ENCODE measurements at regions not wholly inside any gene's neighbourhood (a gene's known extent, or its start where the extent isn't known, plus 50 kb on each side); places are given as distances from the start of the nearest gene placed in this dataset.
A peak's percentile ranks its signal among the peaks of the same experiment; 100 is the strongest.

- Histone ChIP-seq H2AFZ (ENCODE audit: low read depth, low read length) (no peak overlapping the region), H3K9me3 (replicated peaks; ENCODE audit: control insufficient read depth, insufficient read depth, low read length) (no peaks in the 10 kb centered on the region), H3K9me1 (replicated peaks; ENCODE audit: control insufficient read depth, extremely low read depth, insufficient read depth, low read length) (no peaks in the 10 kb centered on the region), H3K27me3 (ENCODE audit: control insufficient read depth in 2 of 2, insufficient read depth in 2 of 2, low read length in 2 of 2) (no peaks in the 10 kb centered on the region), H4K20me1 (replicated peaks; ENCODE audit: control insufficient read depth, extremely low read depth, insufficient read depth, low read length) (no peaks in the 10 kb centered on the region), H3K27ac (ENCODE audit: insufficient read depth, low read depth, low read length) (no peak overlapping the region), H3K4me1 (ENCODE audit: control insufficient read depth, extremely low read depth, insufficient read depth, low read length) (no peaks in the 10 kb centered on the region), H3K4me3 (replicated peaks in 1 of 3; ENCODE audit: insufficient read depth in 1 of 3, low read depth in 1 of 3, low read length in 3 of 3) (no peak overlapping the region), H3K9ac (replicated peaks; ENCODE audit: extremely low read depth, insufficient read depth, low read length) (no peak overlapping the region), H3K79me2 (ENCODE audit: control insufficient read depth, insufficient read depth, low read length) (no peaks in the 10 kb centered on the region), H3K36me3 (ENCODE audit: control insufficient read depth in 2 of 2, extremely low read depth in 1 of 2, insufficient read depth in 2 of 2, low read length in 2 of 2) (no peaks in the 10 kb centered on the region), H3K4me2 (ENCODE audit: insufficient read depth, low read length) (no peak overlapping the region)
- no TSS peak for BruUV-seq (replicated peaks)
- FAIRE-seq: peak; percentile 43
- TF ChIP-seq CTCF (IDR thresholded peaks at IDR 0.05; ENCODE audit: extremely low read depth in 1 of 2, insufficient read depth in 1 of 2, low read depth in 1 of 2, low read length in 2 of 2) (peak; percentile 47 to 50), POLR2A (IDR thresholded peaks at IDR 0.05; ENCODE audit: low read depth, low read length) (no peak)
- dilution Hi-C loops (cut with MboI; ENCODE audit: extremely low pct_ligation_motif_present, low sequenced_read_pairs) (no loop called here), intact Hi-C loops (cut with micrococcal nuclease) (loop anchor here (10.0 kb wide), 1 partner anchor 1713 kb away; no protein-coding TSS in a partner anchor)
- ChIA-PET CTCF (interaction anchor here (0.8 to 2.2 kb wide), 4 partner anchors 1685 to 1711 kb away, joined by 3 to 67 read pairs (median 6); no protein-coding TSS in a partner anchor), POLR2A (no interaction called here)
- peak; percentile 28 for DNase-seq (ENCODE audit: low read depth, low spot score)
Measured at GRCh38 chr2:103161456-103162289, 399.8 kb downstream of the TMEM182 start.

GRCh38 chr2:103164748-103165147, 402.9 kb downstream of the TMEM182 start:
- dilution Hi-C loops (cut with MboI; ENCODE audit: extremely low pct_ligation_motif_present, low sequenced_read_pairs): no loop called here
- Histone ChIP-seq H3K9me1 (replicated peaks; ENCODE audit: control insufficient read depth, extremely low read depth, insufficient read depth, low read length) (no peaks in the 10 kb centered on the region), H3K27me3 (ENCODE audit: control insufficient read depth in 2 of 2, insufficient read depth in 2 of 2, low read length in 2 of 2) (no peaks in the 10 kb centered on the region), H3K4me1 (ENCODE audit: control insufficient read depth, extremely low read depth, insufficient read depth, low read length) (no peaks in the 10 kb centered on the region), H3K9ac (replicated peaks; ENCODE audit: extremely low read depth, insufficient read depth, low read length) (no peak overlapping the region), H3K9me3 (replicated peaks; ENCODE audit: control insufficient read depth, insufficient read depth, low read length) (no peaks in the 10 kb centered on the region), H3K79me2 (ENCODE audit: control insufficient read depth, insufficient read depth, low read length) (no peaks in the 10 kb centered on the region), H3K36me3 (ENCODE audit: control insufficient read depth in 2 of 2, extremely low read depth in 1 of 2, insufficient read depth in 2 of 2, low read length in 2 of 2) (no peaks in the 10 kb centered on the region), H3K27ac (ENCODE audit: insufficient read depth, low read depth, low read length) (no peak overlapping the region), H3K4me3 (replicated peaks in 1 of 3; ENCODE audit: insufficient read depth in 1 of 3, low read depth in 1 of 3, low read length in 3 of 3) (no peak overlapping the region), H4K20me1 (replicated peaks; ENCODE audit: control insufficient read depth, extremely low read depth, insufficient read depth, low read length) (no peaks in the 10 kb centered on the region), H3K4me2 (ENCODE audit: insufficient read depth, low read length) (no peak overlapping the region), H2AFZ (ENCODE audit: low read depth, low read length) (no peak overlapping the region)
- POLR2A ChIA-PET: no interaction called here
- CTCF ChIA-PET: no interaction called here
- FAIRE-seq (no peak), DNase-seq (ENCODE audit: low read depth, low spot score) (no peak)
- TF ChIP-seq JUN (IDR thresholded peaks at IDR 0.05; ENCODE audit: borderline replicate concordance, insufficient read depth, insufficient read length, low read depth) (no peak), CTCF (IDR thresholded peaks at IDR 0.05; ENCODE audit: extremely low read depth in 1 of 2, insufficient read depth in 1 of 2, low read depth in 1 of 2, low read length in 2 of 2) (no peak), FOS (IDR thresholded peaks at IDR 0.05; ENCODE audit: borderline replicate concordance, insufficient read depth, low read length) (no peak), POLR2A (IDR thresholded peaks at IDR 0.05; ENCODE audit: low read depth, low read length) (no peak), MYC (IDR thresholded peaks at IDR 0.05; ENCODE audit: low read depth, low read length) (no peak), EZH2 (IDR thresholded peaks at IDR 0.05; ENCODE audit: borderline replicate concordance, low read depth, low read length, severe bottlenecking) (no peak), GATA2 (IDR thresholded peaks at IDR 0.05; ENCODE audit: insufficient read depth, insufficient read length, low read depth, low read length) (no peak), POLR2AphosphoS5 (IDR thresholded peaks at IDR 0.05; ENCODE audit: insufficient read depth, low read depth, low read length) (no peak), MAX (IDR thresholded peaks at IDR 0.05; ENCODE audit: insufficient read depth, insufficient read length) (no peak)
- BruUV-seq (replicated peaks): no TSS peak
- intact Hi-C loops (cut with micrococcal nuclease): loop anchor here (10.0 kb wide), 1 partner anchor 1710 kb away; no protein-coding TSS in a partner anchor

All from endothelial cell of umbilical vein (primary cell).